Karpas-422 (cell line): ENCODE measurements at regions not wholly inside any gene's neighbourhood (a gene's known extent, or its start where the extent isn't known, plus 50 kb on each side); places are given as distances from the start of the nearest gene placed in this dataset.

Experiments used
- DNase-seq: peaks from one replicate; pipeline ENCODE4 v3.0.0-alpha.2; 2015
- H2AFZ ChIP-seq: fragments of 200-600 bp; sonication (generic); 2 replicates; pipeline ENCODE4 v1.6.1; 2014; ENCODE audit warnings: antibody characterized with exemption, low read length, mixed read lengths
- H3K27ac ChIP-seq: fragments of 200-600 bp; sonication (generic); 2 replicates; pipeline ENCODE4 v1.5.1; 2014; ENCODE audit warnings: mild to moderate bottlenecking, low read length, moderate library complexity
- H3K27me3 ChIP-seq: fragments of 200-600 bp; sonication (generic); 2 replicates; pipeline ENCODE4 v1.6.1; 2014; ENCODE audit warnings: low read length, mixed read lengths
- H3K36me3 ChIP-seq: fragments of 200-600 bp; sonication (generic); 2 replicates; pipeline ENCODE4 v1.6.1; 2014; ENCODE audit warnings: low read length, mixed read lengths; ENCODE audit not compliant: insufficient read depth
- H3K4me1 ChIP-seq: fragments of 200-600 bp; sonication (generic); 2 replicates; pipeline ENCODE4 v1.6.1; 2014; ENCODE audit warnings: mild to moderate bottlenecking, low read length, mixed read lengths
- H3K4me2 ChIP-seq: fragments of 200-600 bp; sonication (generic); 2 replicates; pipeline ENCODE4 v1.6.1; 2014; ENCODE audit warnings: low read length, low read depth, mild to moderate bottlenecking; ENCODE audit not compliant: poor library complexity, severe bottlenecking
- H3K4me3 ChIP-seq: fragments of 200-600 bp; sonication (generic); 2 replicates; pipeline ENCODE4 v1.5.1; 2014; ENCODE audit warnings: mild to moderate bottlenecking, antibody characterized with exemption, low read length, mixed read lengths
- H3K79me2 ChIP-seq: fragments of 200-600 bp; sonication (generic); 2 replicates; pipeline ENCODE4 v1.6.1; 2014; ENCODE audit warnings: mild to moderate bottlenecking, low read length, mixed read lengths
- H3K9ac ChIP-seq: fragments of 200-600 bp; sonication (generic); 2 replicates; pipeline ENCODE4 v1.6.0; 2014; ENCODE audit warnings: low read length
- H3K9me2 ChIP-seq: fragments of 200-600 bp; sonication (generic), shearing (Covaris generic); replicated peaks from 2 replicates; pipeline ENCODE4 v1.6.0; 2014; ENCODE audit warnings: mild to moderate bottlenecking, low read length, moderate library complexity; ENCODE audit not compliant: insufficient read depth
- H3K9me3 ChIP-seq: fragments of 300-700, 200-600 bp; sonication (generic); 2 replicates; pipeline ENCODE4 v1.6.1; 2014; ENCODE audit warnings: low read length, mixed read lengths
- H4K20me1 ChIP-seq: fragments of 200-600 bp; sonication (generic); 2 replicates; pipeline ENCODE4 v1.6.1; 2014; ENCODE audit warnings: mild to moderate bottlenecking, antibody characterized with exemption, low read length, low read depth; ENCODE audit not compliant: insufficient read depth

- Histone ChIP-seq H3K4me3 (no peak overlapping the region), H3K36me3 (no peaks in the 10 kb centered on the region), H2AFZ (no peak overlapping the region), H4K20me1 (no peaks in the 10 kb centered on the region), H3K9me2 (no peaks in the 10 kb centered on the region), H3K9ac (no peak overlapping the region), H3K79me2 (no peaks in the 10 kb centered on the region), H3K4me2 (no peak overlapping the region), H3K4me1 (no peaks in the 10 kb centered on the region), H3K9me3 (peaks cover 27% of the 10 kb centered on the region), H3K27me3 (no peaks in the 10 kb centered on the region), H3K27ac (no peak overlapping the region)
- DNase-seq, result no peak
Measured at GRCh38 chr9:25412646-25413045, 265.6 kb downstream of the TUSC1 start.

GRCh38 chr9:25397746-25398145 is 280.5 kb downstream of the TUSC1 start:
- Histone ChIP-seq H2AFZ (no peak overlapping the region), H3K4me2 (no peak overlapping the region), H3K9me3 (peaks cover 27% of the 10 kb centered on the region), H3K27ac (no peak overlapping the region), H4K20me1 (no peaks in the 10 kb centered on the region), H3K36me3 (no peaks in the 10 kb centered on the region), H3K79me2 (no peaks in the 10 kb centered on the region), H3K9ac (no peak overlapping the region), H3K9me2 (no peaks in the 10 kb centered on the region), H3K4me3 (no peak overlapping the region), H3K4me1 (no peaks in the 10 kb centered on the region), H3K27me3 (no peaks in the 10 kb centered on the region)
- no peak for DNase-seq

GRCh38 chr9:25396828-25397227 is 281.4 kb downstream of the TUSC1 start:
- Histone ChIP-seq H3K27me3 (no peaks in the 10 kb centered on the region), H3K4me2 (no peak overlapping the region), H2AFZ (no peak overlapping the region), H3K9me3 (peaks cover 30% of the 10 kb centered on the region), H3K27ac (no peak overlapping the region), H3K79me2 (no peaks in the 10 kb centered on the region), H4K20me1 (no peaks in the 10 kb centered on the region), H3K4me1 (no peaks in the 10 kb centered on the region), H3K9ac (no peak overlapping the region), H3K36me3 (no peaks in the 10 kb centered on the region), H3K9me2 (no peaks in the 10 kb centered on the region), H3K4me3 (no peak overlapping the region)
- DNase-seq, result no peak

GRCh38 chr9:25381141-25381540 is 297.1 kb downstream of the TUSC1 start:
- Histone ChIP-seq H3K4me2 (no peak overlapping the region), H3K9me2 (no peaks in the 10 kb centered on the region), H3K36me3 (no peaks in the 10 kb centered on the region), H3K9me3 (peaks cover 15% of the 10 kb centered on the region; the same call in 1 of the 2 replicates), H3K9ac (no peak overlapping the region), H4K20me1 (no peaks in the 10 kb centered on the region), H3K4me3 (no peak overlapping the region), H3K27me3 (no peaks in the 10 kb centered on the region), H3K27ac (no peak overlapping the region), H3K79me2 (no peaks in the 10 kb centered on the region), H2AFZ (no peak overlapping the region), H3K4me1 (no peaks in the 10 kb centered on the region)
- DNase-seq, result no peak

- no peaks in the 10 kb centered on the region for H3K79me2 ChIP-seq
- no peaks in the 10 kb centered on the region for H4K20me1 ChIP-seq
- H3K27ac ChIP-seq, result no peak overlapping the region
- H3K4me3 ChIP-seq, result no peak overlapping the region
- no peak overlapping the region for H2AFZ ChIP-seq
- no peaks in the 10 kb centered on the region for H3K27me3 ChIP-seq
- H3K36me3 ChIP-seq, result no peaks in the 10 kb centered on the region
- no peak overlapping the region for H3K9ac ChIP-seq
- H3K4me2 ChIP-seq, result no peak overlapping the region
- DNase-seq, result no peak
- peaks cover 15% of the 10 kb centered on the region; the same call in 1 of the 2 replicates for H3K9me3 ChIP-seq
- H3K9me2 ChIP-seq, result no peaks in the 10 kb centered on the region
- no peaks in the 10 kb centered on the region for H3K4me1 ChIP-seq
Measured at GRCh38 chr9:25377039-25377438, 301.2 kb downstream of the TUSC1 start.

GRCh38 chr9:25374281-25374680 is 304.0 kb downstream of the TUSC1 start:
- Histone ChIP-seq H3K36me3 (no peaks in the 10 kb centered on the region), H3K79me2 (no peaks in the 10 kb centered on the region), H4K20me1 (no peaks in the 10 kb centered on the region), H3K9me2 (no peaks in the 10 kb centered on the region), H3K4me1 (no peaks in the 10 kb centered on the region), H3K27ac (no peak overlapping the region), H2AFZ (no peak overlapping the region), H3K27me3 (no peaks in the 10 kb centered on the region), H3K4me3 (no peak overlapping the region), H3K9me3 (peaks cover 9% of the 10 kb centered on the region; the same call in 1 of the 2 replicates), H3K4me2 (no peak overlapping the region), H3K9ac (no peak overlapping the region)
- no peak for DNase-seq

GRCh38 chr9:25366906-25367305 is 311.3 kb downstream of the TUSC1 start:
- no peak for DNase-seq
- no peak overlapping the region for H3K9ac ChIP-seq
- H3K27ac ChIP-seq, result no peak overlapping the region
- no peaks in the 10 kb centered on the region for H3K36me3 ChIP-seq
- H3K4me2 ChIP-seq, result no peak overlapping the region
- no peaks in the 10 kb centered on the region for H3K27me3 ChIP-seq
- no peak overlapping the region for H3K4me3 ChIP-seq
- H3K4me1 ChIP-seq, result no peaks in the 10 kb centered on the region
- peaks cover 19% of the 10 kb centered on the region for H3K9me3 ChIP-seq
- no peak overlapping the region for H2AFZ ChIP-seq
- no peaks in the 10 kb centered on the region for H4K20me1 ChIP-seq
- no peaks in the 10 kb centered on the region for H3K9me2 ChIP-seq
- no peaks in the 10 kb centered on the region for H3K79me2 ChIP-seq

- Histone ChIP-seq H4K20me1 (no peaks in the 10 kb centered on the region), H3K9me3 (peaks cover 18% of the 10 kb centered on the region; the same call in 1 of the 2 replicates), H3K27ac (no peak overlapping the region)
Measured at GRCh38 chr9:25353783-25354182, 324.5 kb downstream of the TUSC1 start.

GRCh38 chr9:25350011-25350410 is 328.2 kb downstream of the TUSC1 start:
- H2AFZ ChIP-seq, result no peak overlapping the region
- no peak overlapping the region for H3K9ac ChIP-seq
- H3K79me2 ChIP-seq, result no peaks in the 10 kb centered on the region
- no peak overlapping the region for H3K4me2 ChIP-seq
- H3K27me3 ChIP-seq, result no peaks in the 10 kb centered on the region
- no peaks in the 10 kb centered on the region for H3K9me2 ChIP-seq
- no peak overlapping the region for H3K27ac ChIP-seq
- no peaks in the 10 kb centered on the region for H4K20me1 ChIP-seq
- H3K36me3 ChIP-seq, result no peaks in the 10 kb centered on the region
- DNase-seq, result peak; percentile 59
- H3K4me3 ChIP-seq, result no peak overlapping the region
- H3K9me3 ChIP-seq, result peaks cover 11% of the 10 kb centered on the region
- H3K4me1 ChIP-seq, result no peaks in the 10 kb centered on the region

More at GRCh38 chr9:25353783-25354182, 324.5 kb downstream of the TUSC1 start:
- Histone ChIP-seq H3K36me3 (no peaks in the 10 kb centered on the region), H3K9ac (no peak overlapping the region), H3K27me3 (no peaks in the 10 kb centered on the region), H3K9me2 (no peaks in the 10 kb centered on the region), H3K4me1 (no peaks in the 10 kb centered on the region), H3K79me2 (no peaks in the 10 kb centered on the region), H3K4me3 (no peak overlapping the region), H3K4me2 (no peak overlapping the region), H2AFZ (no peak overlapping the region)
- DNase-seq, result no peak
